ENCODE measurements at regions not wholly inside any gene's neighbourhood (a gene's known extent, or its start where the extent isn't known, plus 50 kb on each side); places are given as distances from the start of the nearest gene placed in this dataset.

GRCh38 chr4:23194751-23195150 is 502.0 kb downstream of the GBA3 start:
- no peak for TF ChIP-seq POLR2AphosphoS5 (IDR thresholded peaks at IDR 0.05; ENCODE audit: borderline replicate concordance, low read depth, low read length)
- no peak for TF ChIP-seq EZH2 (IDR thresholded peaks at IDR 0.05)
